Chondrocyte (in vitro differentiated cells): ENCODE measurements at regions not wholly inside any gene's neighbourhood (a gene's known extent, or its start where the extent isn't known, plus 50 kb on each side); places are given as distances from the start of the nearest gene placed in this dataset.

ENCODE experiments used
- DNase-seq: peaks from one replicate; pipeline ENCODE4 v3.0.0; 2021; ENCODE audit warnings: mixed read lengths, low spot score
- H3K27ac Mint-ChIP-seq: one replicate; pipeline ENCODE4 v1.8.0; 2021; ENCODE audit warnings: mild to moderate bottlenecking, moderate library complexity, mixed read lengths; ENCODE audit not compliant: unreplicated experiment
- H3K27me3 Mint-ChIP-seq: 2 replicates; pipeline ENCODE4 v1.8.0; 2021; ENCODE audit warnings: low read depth, mixed read lengths
- H3K36me3 Mint-ChIP-seq: 2 replicates; pipeline ENCODE4 v1.8.0; 2021; ENCODE audit warnings: low read depth, mixed read lengths
- H3K4me1 Mint-ChIP-seq: 2 replicates; pipeline ENCODE4 v1.8.0; 2021; ENCODE audit warnings: low read depth, mild to moderate bottlenecking, mixed read lengths
- H3K4me3 Mint-ChIP-seq: one replicate; pipeline ENCODE4 v1.8.0; 2021; ENCODE audit warnings: mild to moderate bottlenecking, moderate library complexity, mixed read lengths; ENCODE audit not compliant: unreplicated experiment
- H3K9me3 Mint-ChIP-seq: 2 replicates; pipeline ENCODE4 v1.8.0; 2021; ENCODE audit warnings: low read depth, mixed read lengths
- CTCF ChIP-seq: fragments of 200-600 bp; sonication (generic); IDR thresholded peaks from 2 replicates; pipeline ENCODE4 v1.5.0; 2021; ENCODE audit warnings: antibody characterized with exemption, mild to moderate bottlenecking, moderate library complexity

GRCh38 chr2:149994057-149994728 is 406.6 kb upstream of the MMADHC start:
- Mint-ChIP-seq H3K9me3 (peaks cover 6% of the 10 kb centered on the region), H3K36me3 (peaks cover 4% of the 10 kb centered on the region), H3K4me1 (peaks cover 47% of the 10 kb centered on the region), H3K4me3 (no peak overlapping the region), H3K27me3 (no peaks in the 10 kb centered on the region), H3K27ac (peak overlapping the region; percentile 4)
- no peak for DNase-seq
- no peak for TF ChIP-seq CTCF

- no peak overlapping the region for H3K4me3 Mint-ChIP-seq
- peaks cover 4% of the 10 kb centered on the region for H3K36me3 Mint-ChIP-seq
- H3K4me1 Mint-ChIP-seq: peaks cover 53% of the 10 kb centered on the region
- peak overlapping the region; percentile 60 for H3K27ac Mint-ChIP-seq
- TF ChIP-seq CTCF: no peak
- no peaks in the 10 kb centered on the region for H3K27me3 Mint-ChIP-seq
- H3K9me3 Mint-ChIP-seq: peaks cover 6% of the 10 kb centered on the region
- DNase-seq: no peak
Observed at GRCh38 chr2:149993316-149993715, 405.7 kb upstream of the MMADHC start.

- TF ChIP-seq CTCF: peak; percentile 37
- no peaks in the 10 kb centered on the region for H3K27me3 Mint-ChIP-seq
- no peaks in the 10 kb centered on the region for H3K36me3 Mint-ChIP-seq
- H3K4me3 Mint-ChIP-seq: no peak overlapping the region
- H3K9me3 Mint-ChIP-seq: no peaks in the 10 kb centered on the region
- DNase-seq: no peak
- H3K4me1 Mint-ChIP-seq: peaks cover 53% of the 10 kb centered on the region
- H3K27ac Mint-ChIP-seq: no peak overlapping the region
Observed at GRCh38 chr2:149991576-149991975, 404.0 kb upstream of the MMADHC start.

- Mint-ChIP-seq H3K9me3 (no peaks in the 10 kb centered on the region), H3K36me3 (no peaks in the 10 kb centered on the region), H3K4me3 (no peak overlapping the region), H3K27me3 (no peaks in the 10 kb centered on the region), H3K27ac (no peak overlapping the region), H3K4me1 (peaks cover 53% of the 10 kb centered on the region)
- TF ChIP-seq CTCF: no peak
- no peak for DNase-seq
Observed at GRCh38 chr2:149990965-149991364, 403.4 kb upstream of the MMADHC start.

- Mint-ChIP-seq H3K4me3 (no peak overlapping the region), H3K36me3 (no peaks in the 10 kb centered on the region), H3K4me1 (peaks cover 49% of the 10 kb centered on the region), H3K9me3 (no peaks in the 10 kb centered on the region), H3K27ac (peak overlapping the region; percentile 42), H3K27me3 (no peaks in the 10 kb centered on the region)
- TF ChIP-seq CTCF: no peak
- no peak for DNase-seq
Observed at GRCh38 chr2:149989447-149990063, 402.0 kb upstream of the MMADHC start.
